ENCODE measurements at regions not wholly inside any gene's neighbourhood (a gene's known extent, or its start where the extent isn't known, plus 50 kb on each side); places are given as distances from the start of the nearest gene placed in this dataset.

DNA sequence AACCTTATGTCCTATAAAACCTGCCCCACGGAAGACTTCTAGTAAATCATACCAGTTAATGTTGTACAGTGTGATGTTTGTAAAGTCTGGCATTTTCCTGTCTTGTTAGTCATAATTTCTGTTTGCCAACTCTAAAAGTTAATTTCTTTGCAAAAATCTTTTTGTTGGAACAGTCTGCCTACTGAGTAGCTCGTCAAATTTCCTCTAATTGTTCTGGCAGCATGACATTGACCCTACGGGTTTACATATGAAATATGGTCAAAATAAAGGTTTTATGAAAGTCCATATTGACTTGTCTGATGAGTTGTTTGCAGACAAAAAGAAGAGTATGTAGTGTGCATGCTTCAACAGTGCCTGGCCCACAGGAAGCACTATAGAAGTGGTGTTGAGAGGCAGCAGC is 79.8 kb upstream of the SOX2 start:
- Mint-ChIP-seq H3K36me3 (ENCODE audit: insufficient read depth) (no peaks in the 10 kb centered on the region), H3K9me3 (ENCODE audit: low read depth) (no peaks in the 10 kb centered on the region)
- DNase-seq (ENCODE audit: low spot score, unreplicated experiment) = no peak

DNA sequence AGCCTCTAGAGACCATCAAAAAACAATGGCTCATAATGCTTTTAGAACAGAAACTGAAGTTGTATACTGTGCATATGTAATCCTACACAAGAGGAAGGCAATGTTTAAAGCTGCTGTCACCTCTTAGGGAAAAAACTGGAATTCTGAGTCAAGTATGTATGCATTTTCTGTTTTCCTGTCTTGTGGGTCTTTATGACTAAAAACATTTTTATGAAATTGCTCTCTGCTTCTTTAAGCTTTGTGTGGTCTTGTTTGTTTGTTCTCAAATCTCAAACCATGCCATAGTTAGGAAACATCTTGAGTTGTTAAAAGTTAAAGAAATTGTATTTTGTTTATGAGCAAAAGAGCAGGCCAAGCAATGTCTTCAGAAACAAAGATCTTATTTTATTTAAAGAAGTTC is 80.9 kb upstream of the SOX2 start:
- Mint-ChIP-seq H3K27ac (no peak overlapping the region), H3K27me3 (no peaks in the 10 kb centered on the region), H3K36me3 (ENCODE audit: insufficient read depth) (no peaks in the 10 kb centered on the region), H3K4me3 (ENCODE audit: low read depth) (no peak overlapping the region), H3K9me3 (ENCODE audit: low read depth) (no peaks in the 10 kb centered on the region), H3K4me1 (ENCODE audit: low read depth) (peaks cover 3% of the 10 kb centered on the region)
- TF ChIP-seq, protein P1, sequence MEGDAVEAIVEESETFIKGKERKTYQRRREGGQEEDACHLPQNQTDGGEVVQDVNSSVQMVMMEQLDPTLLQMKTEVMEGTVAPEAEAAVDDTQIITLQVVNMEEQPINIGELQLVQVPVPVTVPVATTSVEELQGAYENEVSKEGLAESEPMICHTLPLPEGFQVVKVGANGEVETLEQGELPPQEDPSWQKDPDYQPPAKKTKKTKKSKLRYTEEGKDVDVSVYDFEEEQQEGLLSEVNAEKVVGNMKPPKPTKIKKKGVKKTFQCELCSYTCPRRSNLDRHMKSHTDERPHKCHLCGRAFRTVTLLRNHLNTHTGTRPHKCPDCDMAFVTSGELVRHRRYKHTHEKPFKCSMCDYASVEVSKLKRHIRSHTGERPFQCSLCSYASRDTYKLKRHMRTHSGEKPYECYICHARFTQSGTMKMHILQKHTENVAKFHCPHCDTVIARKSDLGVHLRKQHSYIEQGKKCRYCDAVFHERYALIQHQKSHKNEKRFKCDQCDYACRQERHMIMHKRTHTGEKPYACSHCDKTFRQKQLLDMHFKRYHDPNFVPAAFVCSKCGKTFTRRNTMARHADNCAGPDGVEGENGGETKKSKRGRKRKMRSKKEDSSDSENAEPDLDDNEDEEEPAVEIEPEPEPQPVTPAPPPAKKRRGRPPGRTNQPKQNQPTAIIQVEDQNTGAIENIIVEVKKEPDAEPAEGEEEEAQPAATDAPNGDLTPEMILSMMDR (IDR thresholded peaks at IDR 0.05; ENCODE audit: unreplicated experiment) = no peak
- no peak for DNase-seq (ENCODE audit: low spot score, unreplicated experiment)

More for the DNA sequence above, 79.8 kb upstream of the SOX2 start:
- H3K4me1 Mint-ChIP-seq (ENCODE audit: low read depth) = no peaks in the 10 kb centered on the region
- TF ChIP-seq, protein P1 (IDR thresholded peaks at IDR 0.05; ENCODE audit: unreplicated experiment) = no peak
- no peak overlapping the region for H3K4me3 Mint-ChIP-seq (ENCODE audit: low read depth)
- no peak overlapping the region for H3K27ac Mint-ChIP-seq
- H3K27me3 Mint-ChIP-seq = no peaks in the 10 kb centered on the region

DNA sequence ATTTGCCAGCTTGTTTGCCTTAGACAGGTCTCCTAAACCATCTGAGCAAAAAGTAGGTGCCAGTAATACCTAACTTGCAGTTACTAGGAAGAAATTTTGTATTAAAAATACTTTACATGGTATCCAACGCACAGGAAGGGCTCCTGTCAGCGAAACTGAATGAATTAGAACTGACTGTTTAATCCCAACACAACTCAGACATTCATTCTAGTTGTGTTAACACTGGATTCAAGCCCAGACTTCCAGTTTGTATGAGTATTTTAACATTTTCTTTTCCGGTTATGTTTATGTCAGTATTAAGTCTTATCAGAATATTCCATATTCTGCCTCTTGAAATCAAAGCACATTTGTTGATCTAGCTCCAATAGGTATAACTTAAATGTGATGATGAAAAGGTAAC is 82.0 kb upstream of the SOX2 start:
- TF ChIP-seq, protein P1 (IDR thresholded peaks at IDR 0.05; ENCODE audit: unreplicated experiment) = no peak
- no peak overlapping the region for H3K27ac Mint-ChIP-seq

DNA sequence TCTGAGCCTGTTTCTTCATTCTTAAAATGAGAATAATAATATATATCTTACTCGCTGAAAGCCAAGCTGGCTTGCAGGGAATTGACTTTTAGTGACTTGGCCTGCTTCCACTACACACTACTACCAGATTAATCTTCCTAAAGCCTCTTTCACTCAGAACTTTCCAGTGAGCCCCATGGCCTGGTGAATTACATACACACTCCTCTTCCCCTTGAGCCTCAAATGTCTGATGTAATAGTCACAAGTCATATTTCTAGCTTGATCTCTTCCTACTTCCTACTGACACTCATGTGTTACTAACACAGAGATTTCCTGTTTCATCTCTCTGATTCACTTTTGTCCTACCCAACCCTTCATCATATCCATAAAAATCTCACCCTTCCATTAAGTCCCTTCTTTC is 82.7 kb upstream of the SOX2 start:
- Mint-ChIP-seq H3K27ac (no peak overlapping the region), H3K4me3 (ENCODE audit: low read depth) (no peak overlapping the region), H3K27me3 (no peaks in the 10 kb centered on the region), H3K9me3 (ENCODE audit: low read depth) (no peaks in the 10 kb centered on the region), H3K4me1 (ENCODE audit: low read depth) (peaks cover 8% of the 10 kb centered on the region), H3K36me3 (ENCODE audit: insufficient read depth) (no peaks in the 10 kb centered on the region)
- no peak for DNase-seq (ENCODE audit: low spot score, unreplicated experiment)
- TF ChIP-seq, protein P1 (IDR thresholded peaks at IDR 0.05; ENCODE audit: unreplicated experiment) = no peak

More for the DNA sequence above, 82.0 kb upstream of the SOX2 start:
- Mint-ChIP-seq H3K4me3 (ENCODE audit: low read depth) (no peak overlapping the region), H3K9me3 (ENCODE audit: low read depth) (no peaks in the 10 kb centered on the region), H3K27me3 (no peaks in the 10 kb centered on the region), H3K4me1 (ENCODE audit: low read depth) (peaks cover 5% of the 10 kb centered on the region), H3K36me3 (ENCODE audit: insufficient read depth) (no peaks in the 10 kb centered on the region)
- no peak for DNase-seq (ENCODE audit: low spot score, unreplicated experiment)

DNA sequence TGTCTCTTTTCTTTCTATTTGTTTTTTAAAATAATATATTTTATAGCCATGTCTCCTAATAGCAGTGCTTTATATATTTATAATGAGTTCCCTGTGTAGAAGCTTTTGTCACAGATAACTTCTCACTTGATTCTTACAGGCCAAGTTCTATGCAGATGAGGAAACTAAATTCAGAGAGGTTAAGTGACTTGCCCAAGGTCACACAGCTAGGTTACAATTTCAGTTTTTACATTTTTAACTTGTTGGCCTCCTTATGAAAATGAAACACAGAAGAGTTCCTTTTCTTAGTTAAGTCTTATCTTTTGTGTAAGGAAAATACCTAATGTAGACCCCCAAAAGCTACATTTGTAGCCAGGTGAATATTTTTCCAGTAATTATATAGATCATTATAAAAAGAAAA is 83.3 kb upstream of the SOX2 start:
- Mint-ChIP-seq H3K4me1 (ENCODE audit: low read depth) (peaks cover 8% of the 10 kb centered on the region), H3K9me3 (ENCODE audit: low read depth) (no peaks in the 10 kb centered on the region), H3K27ac (no peak overlapping the region), H3K4me3 (ENCODE audit: low read depth) (no peak overlapping the region), H3K27me3 (no peaks in the 10 kb centered on the region), H3K36me3 (ENCODE audit: insufficient read depth) (no peaks in the 10 kb centered on the region)
- TF ChIP-seq, protein P1 (IDR thresholded peaks at IDR 0.05; ENCODE audit: unreplicated experiment) = no peak
- DNase-seq (ENCODE audit: low spot score, unreplicated experiment) = no peak
